ENCODE measurements at regions not wholly inside any gene's neighbourhood (a gene's known extent, or its start where the extent isn't known, plus 50 kb on each side); places are given as distances from the start of the nearest gene placed in this dataset.

DNA sequence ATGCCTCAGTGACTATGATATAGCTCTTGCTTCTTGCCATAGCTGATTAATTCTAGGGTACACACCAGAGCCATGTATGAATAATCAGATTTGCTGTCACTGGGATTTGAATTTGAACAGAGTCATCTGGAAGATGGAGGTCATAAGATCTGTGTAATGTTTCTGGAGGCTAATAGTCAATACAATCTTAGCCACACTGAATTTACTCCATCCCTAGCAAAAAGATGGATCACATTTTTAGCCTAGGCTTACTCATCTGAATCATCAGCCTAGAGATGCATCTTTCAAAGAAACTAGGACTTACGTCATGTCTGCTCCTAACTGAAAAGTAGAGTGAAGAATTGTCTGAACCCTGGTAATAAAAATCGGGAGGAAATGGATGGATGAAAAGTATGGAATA, 142.3 kb upstream of the ZNF804B start:
- H3K27ac ChIP-seq: no peak overlapping the region
- TF ChIP-seq, protein P1, sequence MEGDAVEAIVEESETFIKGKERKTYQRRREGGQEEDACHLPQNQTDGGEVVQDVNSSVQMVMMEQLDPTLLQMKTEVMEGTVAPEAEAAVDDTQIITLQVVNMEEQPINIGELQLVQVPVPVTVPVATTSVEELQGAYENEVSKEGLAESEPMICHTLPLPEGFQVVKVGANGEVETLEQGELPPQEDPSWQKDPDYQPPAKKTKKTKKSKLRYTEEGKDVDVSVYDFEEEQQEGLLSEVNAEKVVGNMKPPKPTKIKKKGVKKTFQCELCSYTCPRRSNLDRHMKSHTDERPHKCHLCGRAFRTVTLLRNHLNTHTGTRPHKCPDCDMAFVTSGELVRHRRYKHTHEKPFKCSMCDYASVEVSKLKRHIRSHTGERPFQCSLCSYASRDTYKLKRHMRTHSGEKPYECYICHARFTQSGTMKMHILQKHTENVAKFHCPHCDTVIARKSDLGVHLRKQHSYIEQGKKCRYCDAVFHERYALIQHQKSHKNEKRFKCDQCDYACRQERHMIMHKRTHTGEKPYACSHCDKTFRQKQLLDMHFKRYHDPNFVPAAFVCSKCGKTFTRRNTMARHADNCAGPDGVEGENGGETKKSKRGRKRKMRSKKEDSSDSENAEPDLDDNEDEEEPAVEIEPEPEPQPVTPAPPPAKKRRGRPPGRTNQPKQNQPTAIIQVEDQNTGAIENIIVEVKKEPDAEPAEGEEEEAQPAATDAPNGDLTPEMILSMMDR (conservative IDR thresholded peaks at IDR 0.05): no peak

DNA sequence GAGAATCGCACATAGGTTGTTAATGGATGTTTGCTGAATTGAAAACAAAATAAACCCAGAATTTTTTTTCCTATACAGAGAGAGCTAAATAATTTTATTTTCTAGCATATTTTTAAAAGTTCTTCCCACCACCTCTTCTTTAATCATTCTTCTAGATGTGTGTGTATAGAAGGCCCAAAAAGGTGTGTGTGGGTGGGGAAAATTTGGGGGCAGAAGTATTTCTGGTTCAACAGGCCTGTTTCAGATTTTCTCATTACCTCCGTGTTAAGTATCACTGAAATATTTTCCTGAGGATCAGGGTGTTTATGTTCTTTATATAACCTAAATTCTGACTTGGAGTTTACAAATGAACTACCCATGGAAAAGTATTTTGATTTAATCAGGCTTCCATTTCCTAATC, 144.2 kb upstream of the ZNF804B start:
- TF ChIP-seq, protein P1 (conservative IDR thresholded peaks at IDR 0.05): no peak
- no peak overlapping the region for H3K27ac ChIP-seq

- H3K27ac ChIP-seq: no peak overlapping the region
- TF ChIP-seq, protein P1 (conservative IDR thresholded peaks at IDR 0.05): no peak
Observed at GRCh38 chr7:88614736-88615135, 144.8 kb upstream of the ZNF804B start.

DNA sequence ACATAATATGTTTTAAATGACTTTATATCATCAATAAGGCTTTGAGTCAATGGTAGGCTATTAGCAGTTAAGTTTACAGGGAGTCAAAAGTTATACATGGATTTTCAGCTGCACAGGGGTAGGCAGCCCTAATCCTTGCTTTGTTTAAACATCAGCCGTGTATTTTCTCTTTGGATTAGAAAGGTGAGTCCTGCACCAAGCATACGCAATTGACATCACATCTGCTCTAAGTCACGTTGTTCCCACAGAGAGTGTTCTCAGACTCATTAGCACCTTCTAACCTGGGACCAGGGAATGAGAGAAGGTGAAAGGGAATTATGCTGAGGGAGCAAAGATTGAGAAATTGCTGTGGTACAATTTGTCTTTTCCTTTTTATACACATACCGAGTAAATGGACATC, 148.6 kb upstream of the ZNF804B start:
- TF ChIP-seq, protein P1 (conservative IDR thresholded peaks at IDR 0.05): no peak
- H3K27ac ChIP-seq: no peak overlapping the region

- no peak overlapping the region for H3K27ac ChIP-seq
- TF ChIP-seq, protein P1 (conservative IDR thresholded peaks at IDR 0.05): no peak
Observed at GRCh38 chr7:88600695-88601094, 158.8 kb upstream of the ZNF804B start.

GRCh38 chr7:88599528-88599927, 160.0 kb upstream of the ZNF804B start:
- TF ChIP-seq, protein P1 (conservative IDR thresholded peaks at IDR 0.05): no peak
- no peak overlapping the region for H3K27ac ChIP-seq

DNA sequence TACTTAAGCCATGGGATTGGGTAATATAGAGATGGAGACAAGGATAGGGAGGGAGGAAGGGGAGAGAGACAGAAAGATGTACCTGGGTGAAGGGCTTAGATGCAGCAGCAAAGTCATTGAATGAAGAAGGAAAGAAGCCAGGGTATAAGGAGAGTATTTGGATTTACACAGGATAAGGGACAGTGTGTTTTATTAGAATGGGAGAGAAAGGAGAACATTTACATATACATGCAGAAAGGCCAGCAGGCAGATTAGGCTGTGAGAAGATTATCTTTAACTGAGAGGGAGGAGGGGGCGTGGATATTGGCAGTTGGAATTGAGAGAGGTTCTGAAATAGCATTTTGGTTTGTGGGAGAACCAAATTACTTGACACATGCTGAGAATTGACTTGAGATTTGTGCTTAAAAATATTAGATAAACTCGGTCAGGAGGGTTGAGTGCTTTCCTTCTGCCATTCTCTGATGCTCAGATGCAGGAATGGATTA, 161.5 kb upstream of the ZNF804B start:
- TF ChIP-seq, protein P1 (conservative IDR thresholded peaks at IDR 0.05): no peak
- H3K27ac ChIP-seq: no peak overlapping the region
